Spleen (tissue), 11 donors: ENCODE measurements at regions not wholly inside any gene's neighbourhood (a gene's known extent, or its start where the extent isn't known, plus 50 kb on each side); places are given as distances from the start of the nearest gene placed in this dataset.

Experiments used
- DNase-seq: peaks from one replicate; pipeline ENCODE4 v3.0.0-alpha.2; 2020
- H3K27ac ChIP-seq, 8 donors: fragments of 200-600 bp; sonication (generic) in 7 of 8; 1 replicate in 4 of 8; 2 replicates in 4 of 8; pipeline versions ENCODE4 v1.5.0 to v1.8.0; 2016 to 2021; ENCODE audit warnings: inconsistent platforms in 4 of 8, mild to moderate bottlenecking in 4 of 8, moderate library complexity in 1 of 8
- H3K27me3 ChIP-seq, 7 donors: fragments of 200-600 bp; sonication (generic) in 6 of 7; replicated peaks in 1 of 7; 1 replicate in 4 of 7; 2 replicates in 3 of 7; pipeline versions ENCODE4 v1.5.0 to v1.8.0; 2016 to 2021; ENCODE audit warnings: inconsistent platforms in 3 of 7, mild to moderate bottlenecking in 1 of 7
- H3K36me3 ChIP-seq, 6 donors: fragments of 200-600 bp; sonication (generic) in 5 of 6; 1 replicate in 4 of 6; 2 replicates in 2 of 6; pipeline versions ENCODE4 v1.5.0 to v1.8.0; 2016 to 2021; ENCODE audit warnings: inconsistent platforms in 2 of 6
- H3K4me1 ChIP-seq, 6 donors: fragments of 200-600 bp; sonication (generic) in 5 of 6; 1 replicate in 3 of 6; 2 replicates in 3 of 6; pipeline versions ENCODE4 v1.5.0 to v1.8.0; 2016 to 2021; ENCODE audit warnings: inconsistent platforms in 3 of 6
- H3K4me3 ChIP-seq, 8 donors: fragments of 200-600 bp; sonication (generic) in 7 of 8; 1 replicate in 4 of 8; 2 replicates in 4 of 8; pipeline versions ENCODE4 v1.5.0 to v1.8.0; 2016 to 2021; ENCODE audit warnings: inconsistent platforms in 4 of 8, mild to moderate bottlenecking in 4 of 8, moderate library complexity in 2 of 8
- H3K9me3 ChIP-seq, 8 donors: fragments of 200-600 bp; sonication (generic) in 7 of 8; 1 replicate in 4 of 8; 2 replicates in 4 of 8; pipeline versions ENCODE4 v1.5.0 to v1.8.0; 2016 to 2021; ENCODE audit warnings: inconsistent platforms in 4 of 8
- POLR2A ChIP-seq, 3 donors: fragments of 450-650 bp; IDR thresholded peaks; one replicate each; pipeline ENCODE4 v1.5.1; 2017; ENCODE audit warnings: antibody characterized with exemption in 3 of 3, mild to moderate bottlenecking in 1 of 3
- POLR2AphosphoS5 ChIP-seq, 3 donors: sonication (generic); formaldehyde crosslinking; IDR thresholded peaks; one replicate each; pipeline ENCODE4 v1.5.1; 2017; ENCODE audit warnings: antibody characterized with exemption in 3 of 3
- WGBS, 5 donors: extraction: QIAGEN DNeasy Blood & Tissue Kit in 3 of 5; methylation state at CpG; one replicate each; pipeline versions ENCODE4 v1.1.5 to v1.1.7; 2013 to 2018; 5-methylcytosine and 5-hydroxymethylcytosine counted together
- intact Hi-C: fragments of 100-400 bp; cut with DNase I; formaldehyde crosslinking; loops from one replicate; pipeline ENCODE4 v1.15.0; 2023; ENCODE audit warnings: low total_unique reads
- TF ChIP-seq, protein P1 (sequence below), 11 experiments: fragments of 200-600 bp in 7 of 11; fragments of 450-650 bp in 4 of 11; sonication (generic) in 4 of 11; IDR thresholded peaks in 8 of 11; conservative IDR thresholded peaks in 3 of 11; 1 replicate in 7 of 11; 2 replicates in 4 of 11; pipeline versions ENCODE4 v1.4.0 to v1.8.0; 2016 to 2021; ENCODE audit warnings: antibody characterized with exemption in 11 of 11, inconsistent platforms in 4 of 11, mild to moderate bottlenecking in 1 of 11
- donor health status: healthy with polysubstance abuse.
- donor health status: DM: no; HTN: no; CAD: no; lungs with moderate emphysema.
- donor health status: DM: no; HTN: no; CAD: no.
- donor health status: Bipolar disorder and iron deficiency.
- donor health status: healthy.
- donor health status: DM: no; HTN: no; CAD: no.
- donor health status: DM: yes; HTN: yes; CAD: no.

DNA sequence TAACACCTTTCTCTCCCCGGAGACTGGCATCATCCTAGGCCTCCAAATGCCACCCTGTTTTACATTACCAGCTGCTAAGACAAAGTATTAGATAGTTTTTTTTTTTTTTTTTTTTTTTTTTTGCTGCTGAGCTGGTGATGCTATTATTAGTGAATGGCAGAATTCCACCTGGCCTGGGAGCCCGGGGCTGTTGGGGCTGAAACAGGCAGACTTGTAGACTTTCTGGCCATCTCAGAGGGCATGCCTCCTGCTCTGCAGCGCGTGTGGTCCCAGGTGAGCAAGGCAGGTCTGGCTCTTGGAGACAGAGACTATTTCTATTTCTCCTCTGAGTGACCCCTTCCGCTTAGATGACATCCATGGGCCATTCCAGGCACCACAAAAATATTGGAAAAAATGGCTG is 104.2 kb downstream of the EMX2 start:
- peaks cover 0 to 18% (median 9%) of the 10 kb centered on the region in 8 donors for H3K9me3 ChIP-seq
- no peak for DNase-seq
- no peak overlapping the region for H3K4me3 ChIP-seq
- H3K4me1 ChIP-seq, result no peaks in the 10 kb centered on the region
- no peaks in the 10 kb centered on the region for H3K36me3 ChIP-seq
- intact Hi-C loops, result no loop called here
- TF ChIP-seq POLR2A (IDR thresholded peaks at IDR 0.05) (no peak), POLR2AphosphoS5 (IDR thresholded peaks at IDR 0.05) (no peak)
- TF ChIP-seq, protein P1, sequence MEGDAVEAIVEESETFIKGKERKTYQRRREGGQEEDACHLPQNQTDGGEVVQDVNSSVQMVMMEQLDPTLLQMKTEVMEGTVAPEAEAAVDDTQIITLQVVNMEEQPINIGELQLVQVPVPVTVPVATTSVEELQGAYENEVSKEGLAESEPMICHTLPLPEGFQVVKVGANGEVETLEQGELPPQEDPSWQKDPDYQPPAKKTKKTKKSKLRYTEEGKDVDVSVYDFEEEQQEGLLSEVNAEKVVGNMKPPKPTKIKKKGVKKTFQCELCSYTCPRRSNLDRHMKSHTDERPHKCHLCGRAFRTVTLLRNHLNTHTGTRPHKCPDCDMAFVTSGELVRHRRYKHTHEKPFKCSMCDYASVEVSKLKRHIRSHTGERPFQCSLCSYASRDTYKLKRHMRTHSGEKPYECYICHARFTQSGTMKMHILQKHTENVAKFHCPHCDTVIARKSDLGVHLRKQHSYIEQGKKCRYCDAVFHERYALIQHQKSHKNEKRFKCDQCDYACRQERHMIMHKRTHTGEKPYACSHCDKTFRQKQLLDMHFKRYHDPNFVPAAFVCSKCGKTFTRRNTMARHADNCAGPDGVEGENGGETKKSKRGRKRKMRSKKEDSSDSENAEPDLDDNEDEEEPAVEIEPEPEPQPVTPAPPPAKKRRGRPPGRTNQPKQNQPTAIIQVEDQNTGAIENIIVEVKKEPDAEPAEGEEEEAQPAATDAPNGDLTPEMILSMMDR (IDR thresholded peaks at IDR 0.05 in 8 of 11, conservative IDR thresholded peaks at IDR 0.05 in 3 of 11), result no peak
- H3K27me3 ChIP-seq, result peaks cover 0 to 25% (median 0%) of the 10 kb centered on the region in 7 donors
- H3K27ac ChIP-seq, result no peak overlapping the region
- WGBS, 5 donors, result 89 to 96% (median 91%) methylated on average over 5 of the region's 5 CpGs

DNA sequence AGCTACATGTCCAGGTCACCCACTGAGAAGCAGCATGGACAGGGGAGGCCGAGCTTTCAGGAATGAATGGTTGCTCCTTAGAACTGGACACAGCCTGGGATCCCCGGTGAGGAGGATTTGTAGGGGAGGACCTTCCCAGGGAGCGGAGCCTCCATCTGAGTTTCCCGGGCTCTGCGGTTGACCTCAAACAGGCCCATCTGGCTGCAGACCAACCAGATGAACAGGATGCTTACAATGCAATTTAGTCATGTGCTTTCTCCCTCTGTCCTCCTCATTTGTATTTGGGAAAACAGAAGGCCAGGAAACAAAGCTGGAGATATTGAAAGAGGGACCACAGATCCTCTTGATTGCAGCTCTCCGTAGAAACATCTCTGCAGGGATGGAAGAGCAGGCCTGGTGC is 104.8 kb downstream of the EMX2 start:
- peaks cover 0 to 23% (median 0%) of the 10 kb centered on the region in 7 donors for H3K27me3 ChIP-seq

GRCh38 chr10:117651121-117651520 is 108.6 kb downstream of the EMX2 start:
- Histone ChIP-seq H3K4me3 (no peak overlapping the region), H3K27me3 (peaks cover 0 to 10% (median 0%) of the 10 kb centered on the region in 7 donors), H3K36me3 (no peaks in the 10 kb centered on the region), H3K4me1 (no peaks in the 10 kb centered on the region), H3K27ac (no peak overlapping the region), H3K9me3 (peaks cover 0 to 39% (median 25%) of the 10 kb centered on the region in 8 donors)
- no peak for DNase-seq
- 82 to 86% (median 84%) methylated on average over 5 of the region's 5 CpGs for WGBS, 5 donors
- intact Hi-C loops, result no loop called here
- TF ChIP-seq POLR2A (IDR thresholded peaks at IDR 0.05), result no peak
- TF ChIP-seq, protein P1 (IDR thresholded peaks at IDR 0.05 in 8 of 11, conservative IDR thresholded peaks at IDR 0.05 in 3 of 11), result no peak
- no peak for TF ChIP-seq POLR2AphosphoS5 (IDR thresholded peaks at IDR 0.05)

More for the DNA sequence above, 104.8 kb downstream of the EMX2 start:
- WGBS, 5 donors, result 51 to 80% (median 66%) methylated on average over 6 of the region's 6 CpGs
- no peak for TF ChIP-seq POLR2A (IDR thresholded peaks at IDR 0.05)
- TF ChIP-seq, protein P1 (IDR thresholded peaks at IDR 0.05 in 8 of 11, conservative IDR thresholded peaks at IDR 0.05 in 3 of 11), result no peak
- Histone ChIP-seq H3K27ac (no peak overlapping the region), H3K4me1 (no peaks in the 10 kb centered on the region), H3K36me3 (no peaks in the 10 kb centered on the region), H3K9me3 (peaks cover 0 to 18% (median 9%) of the 10 kb centered on the region in 8 donors), H3K4me3 (no peak overlapping the region)
- intact Hi-C loops, result no loop called here
- DNase-seq, result no peak

GRCh38 chr10:117652228-117653169 is 110.0 kb downstream of the EMX2 start:
- no peak overlapping the region for H3K27ac ChIP-seq
- no peak overlapping the region for H3K4me3 ChIP-seq
- intact Hi-C loops, result no loop called here
- no peaks in the 10 kb centered on the region for H3K4me1 ChIP-seq
- DNase-seq, result no peak
- H3K36me3 ChIP-seq, result no peaks in the 10 kb centered on the region
- TF ChIP-seq, protein P1 (IDR thresholded peaks at IDR 0.05 in 8 of 11, conservative IDR thresholded peaks at IDR 0.05 in 3 of 11), result no peak
- TF ChIP-seq POLR2A (IDR thresholded peaks at IDR 0.05), result no peak
- TF ChIP-seq POLR2AphosphoS5 (IDR thresholded peaks at IDR 0.05), result no peak
- 85 to 94% (median 87%) methylated on average over 3 of the region's 3 CpGs for WGBS, 5 donors
- H3K9me3 ChIP-seq, result peaks cover 0 to 39% (median 25%) of the 10 kb centered on the region in 8 donors
- no peaks in the 10 kb centered on the region for H3K27me3 ChIP-seq
